HG02840 (cell line): ENCODE measurements at regions not wholly inside any gene's neighbourhood (a gene's known extent, or its start where the extent isn't known, plus 50 kb on each side); places are given as distances from the start of the nearest gene placed in this dataset.
"Not testable (repeated sequence)": the region's sequence is repeated elsewhere in the genome, so short reads cannot be mapped to it uniquely, and the experiment has no call there.

Experiments used
- ATAC-seq: cut with Tn5 transposase; IDR thresholded peaks from one replicate; pipeline ENCODE4 v1.9.1; 2021; ENCODE audit warnings: mild to moderate bottlenecking, moderate library complexity, moderate number of reproducible peaks; ENCODE audit not compliant: unreplicated experiment, low FRiP score

GRCh38 chr2:128663371-128664050 is 344.8 kb upstream of the HS6ST1 start:
- ATAC-seq: no peak

- no peak for ATAC-seq
These were observed 345.9 kb upstream of the HS6ST1 start for GRCh38 chr2:128664499-128664971.

- ATAC-seq: no peak
These were observed 346.4 kb upstream of the HS6ST1 start for GRCh38 chr2:128665113-128665512.

- no peak for ATAC-seq
These were observed 347.9 kb upstream of the HS6ST1 start for GRCh38 chr2:128666596-128666995.

- ATAC-seq: no peak
These were observed 348.7 kb upstream of the HS6ST1 start for GRCh38 chr2:128667391-128667790.

- no peak for ATAC-seq
These were observed 350.3 kb upstream of the HS6ST1 start for GRCh38 chr2:128668946-128669345.

GRCh38 chr2:128670066-128670465 is 351.4 kb upstream of the HS6ST1 start:
- no peak for ATAC-seq

- ATAC-seq: not testable (repeated sequence)
These were observed 353.5 kb upstream of the HS6ST1 start for GRCh38 chr2:128671981-128672757.

- not testable (repeated sequence) for ATAC-seq
These were observed 361.0 kb upstream of the HS6ST1 start for GRCh38 chr2:128679680-128680079.

- ATAC-seq: no peak
These were observed 362.8 kb upstream of the HS6ST1 start for GRCh38 chr2:128681507-128681906.

- no peak for ATAC-seq
These were observed 363.6 kb upstream of the HS6ST1 start for GRCh38 chr2:128682266-128682665.

GRCh38 chr2:128682729-128683284 is 364.1 kb upstream of the HS6ST1 start:
- ATAC-seq: no peak

GRCh38 chr2:128684523-128684922 is 365.9 kb upstream of the HS6ST1 start:
- ATAC-seq: no peak

- ATAC-seq: no peak
These were observed 367.3 kb upstream of the HS6ST1 start for GRCh38 chr2:128685841-128686496.

GRCh38 chr2:128686497-128686859 is 367.8 kb upstream of the HS6ST1 start:
- no peak for ATAC-seq

- no peak for ATAC-seq
These were observed 368.4 kb upstream of the HS6ST1 start for GRCh38 chr2:128686881-128687555.

- no peak for ATAC-seq
These were observed 368.9 kb upstream of the HS6ST1 start for GRCh38 chr2:128687565-128687964.

- ATAC-seq: no peak
These were observed 371.3 kb upstream of the HS6ST1 start for GRCh38 chr2:128689971-128690370.

GRCh38 chr2:128690431-128690830 is 371.8 kb upstream of the HS6ST1 start:
- no peak for ATAC-seq

- no peak for ATAC-seq
These were observed 372.2 kb upstream of the HS6ST1 start for GRCh38 chr2:128690869-128691268.

GRCh38 chr2:128691526-128691925 is 372.9 kb upstream of the HS6ST1 start:
- no peak for ATAC-seq
